Glomerular visceral epithelial cell (primary cell): ENCODE measurements at regions not wholly inside any gene's neighbourhood (a gene's known extent, or its start where the extent isn't known, plus 50 kb on each side); places are given as distances from the start of the nearest gene placed in this dataset.
A peak's percentile ranks its signal among the peaks of the same experiment; 100 is the strongest.
"Not testable (repeated sequence)": the region's sequence is repeated elsewhere in the genome, so short reads cannot be mapped to it uniquely, and the experiment has no call there.

Experiments used
- DNase-seq: peaks from one replicate; pipeline ENCODE4 v3.0.0-alpha.2; 2016; ENCODE audit errors: extremely low spot score

DNA sequence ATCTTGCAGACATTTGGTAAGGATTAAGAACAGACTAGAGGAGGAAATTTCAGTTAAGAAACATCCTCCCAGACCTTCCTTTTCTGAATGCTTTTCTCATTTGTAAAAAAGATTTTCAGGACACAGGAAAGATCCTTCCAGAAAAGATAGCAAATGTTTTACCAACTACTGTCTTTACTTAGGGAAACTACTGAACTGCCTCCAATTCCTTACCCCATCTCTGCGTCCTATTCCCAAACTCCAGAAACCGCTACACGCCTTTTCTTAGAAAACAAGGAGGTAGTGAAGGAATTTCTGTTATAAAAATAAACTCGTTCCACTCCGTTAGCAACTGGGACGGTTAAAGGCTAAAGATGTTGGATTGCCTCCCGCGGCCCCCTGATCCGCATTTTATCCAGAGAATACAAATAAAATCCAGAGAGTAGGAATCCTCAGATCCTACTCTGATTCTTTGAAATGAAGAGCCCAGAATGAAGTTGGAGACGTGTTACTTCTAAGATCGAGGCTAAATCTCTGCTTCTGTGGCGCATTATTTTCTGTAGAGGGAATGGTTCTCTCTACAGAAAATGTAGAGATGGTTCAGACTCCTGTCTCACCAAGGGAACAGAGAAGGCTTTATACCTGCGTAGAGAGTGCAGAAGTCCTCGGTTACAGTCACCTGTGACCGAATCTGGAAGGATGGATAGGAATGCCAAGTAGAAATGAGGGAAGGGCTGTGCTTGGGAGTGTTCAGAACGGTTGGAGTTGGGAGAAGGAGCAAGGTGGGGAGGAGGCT, 133.0 kb downstream of the GPX5 start:
- DNase-seq: peak; percentile 25

DNA sequence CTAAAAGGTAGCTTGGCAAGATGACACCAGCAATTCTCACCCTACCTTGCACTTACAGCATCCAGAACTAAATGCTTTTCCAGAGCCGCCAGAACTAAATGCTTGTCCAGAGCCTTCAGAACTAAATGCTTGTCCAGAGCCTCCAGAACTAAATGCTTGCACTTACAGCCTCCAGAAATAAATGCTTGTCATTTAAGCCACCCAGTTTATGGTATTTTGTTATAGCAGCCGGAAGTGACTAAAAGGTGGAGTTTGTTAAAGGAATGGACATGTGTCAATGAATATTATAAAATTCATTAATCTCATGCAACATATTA, 133.5 kb downstream of the GPX5 start:
- no peak for DNase-seq

DNA sequence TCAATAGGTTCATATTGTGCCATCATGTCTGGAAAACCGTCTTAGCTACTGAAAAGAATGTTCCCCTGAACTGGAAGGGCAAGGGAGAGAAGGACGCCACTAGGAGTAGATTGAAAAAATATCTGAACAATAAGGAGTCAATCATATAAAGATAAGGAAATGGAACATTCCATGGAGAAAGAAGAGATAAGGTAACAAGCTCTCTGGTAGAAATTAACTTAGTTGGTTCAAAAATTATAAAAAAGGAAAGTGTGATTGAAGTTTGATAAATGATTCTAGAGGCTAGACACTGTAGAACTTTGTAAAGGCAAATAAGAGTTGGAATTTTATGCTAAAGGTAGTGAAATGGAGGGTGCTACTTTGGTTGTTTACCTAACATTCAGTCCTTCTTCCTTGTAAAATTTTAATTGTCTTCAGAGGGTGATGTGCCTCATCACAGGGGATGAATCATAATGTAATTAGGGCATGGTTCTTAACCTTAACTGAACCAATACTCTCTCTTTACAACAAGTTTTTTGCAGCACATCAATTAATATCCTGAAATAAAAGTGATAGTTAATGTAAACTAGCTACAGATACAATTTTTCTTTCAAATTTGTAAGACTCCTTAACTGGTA, 135.5 kb downstream of the GPX5 start:
- DNase-seq: no peak

DNA sequence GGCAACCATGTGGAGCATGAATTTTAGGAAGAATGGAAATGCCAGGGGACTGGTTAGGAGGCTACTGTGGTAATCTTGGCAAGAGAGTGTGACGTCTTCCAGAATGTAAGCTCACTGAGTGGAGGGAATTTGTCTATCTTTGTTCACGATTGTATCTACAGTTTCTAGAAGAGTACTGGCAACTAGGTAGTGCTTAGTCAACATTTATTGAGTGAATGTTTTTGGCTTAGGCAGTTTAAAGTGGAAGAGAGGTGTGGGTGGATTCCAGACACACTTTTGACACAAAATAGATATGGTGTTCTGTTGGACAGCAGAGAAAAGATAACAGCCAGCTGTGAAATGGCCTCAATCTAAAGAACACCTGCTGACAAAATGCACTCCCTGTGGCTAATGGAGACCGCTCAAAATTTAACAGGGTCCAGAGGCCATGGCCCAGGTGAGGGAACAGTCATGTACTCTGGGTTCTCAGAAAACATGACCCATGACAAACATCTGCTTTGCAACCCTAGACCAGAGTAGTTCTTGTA, 139.3 kb downstream of the GPX5 start:
- DNase-seq: no peak

DNA sequence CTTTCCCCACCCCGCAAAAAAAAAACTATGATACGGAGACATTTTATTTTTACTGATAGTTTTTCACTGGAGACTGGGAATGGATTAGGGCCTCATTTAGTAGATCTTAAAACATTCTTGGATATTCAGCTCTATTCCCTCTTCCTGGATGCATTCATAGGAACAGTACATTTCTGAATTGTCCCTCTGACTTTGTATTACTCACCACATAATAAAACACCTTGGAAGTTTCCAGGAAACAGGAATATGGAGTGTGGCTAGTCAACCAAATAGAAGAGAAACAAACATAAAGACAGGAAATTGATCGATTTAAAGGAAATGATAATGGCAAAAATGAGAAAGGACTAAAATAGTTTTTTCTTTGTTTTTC, 147.7 kb downstream of the GPX5 start:
- no peak for DNase-seq

DNA sequence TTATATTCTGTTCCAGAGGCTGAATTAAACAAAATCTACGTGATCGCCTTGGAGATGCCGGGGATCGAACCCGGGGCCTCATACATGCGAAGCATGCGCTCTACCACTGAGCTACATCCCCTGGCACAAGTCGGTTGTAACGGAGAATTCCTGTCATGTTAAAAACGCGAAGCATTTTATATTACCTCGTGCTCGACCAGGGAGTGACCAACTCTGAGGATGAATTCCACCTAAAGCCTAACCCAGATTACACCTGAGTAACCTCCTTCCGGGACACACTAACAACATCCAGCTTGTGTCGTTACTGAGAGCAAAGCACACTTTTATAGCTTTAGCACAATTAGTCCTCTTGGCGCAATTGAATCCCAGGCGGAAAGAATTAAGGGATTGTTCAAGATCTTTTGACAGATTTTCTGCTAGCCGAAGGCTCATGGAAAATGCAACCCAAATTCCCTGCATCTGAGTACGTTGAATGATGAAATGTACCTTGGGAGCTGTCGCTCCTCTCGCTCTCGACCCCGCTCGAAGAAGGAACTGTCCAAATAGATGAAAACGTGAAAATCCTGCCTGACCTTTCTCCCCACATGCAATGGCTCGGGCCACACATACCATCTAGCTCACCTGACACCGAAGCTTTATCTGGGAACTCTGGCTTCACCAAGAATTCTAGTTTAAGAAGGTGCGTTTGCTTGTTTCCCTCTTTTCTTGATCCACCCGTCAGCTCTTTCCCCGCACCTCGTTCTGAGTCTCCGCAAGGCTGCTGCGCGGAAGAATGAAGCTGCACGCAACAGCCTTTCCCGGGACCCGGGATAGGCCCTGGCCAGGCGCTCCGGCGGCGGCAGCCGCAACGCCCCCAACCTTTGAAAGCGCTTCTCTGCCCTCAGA, 148.3 kb downstream of the GPX5 start:
- peak; percentile 78 for DNase-seq

DNA sequence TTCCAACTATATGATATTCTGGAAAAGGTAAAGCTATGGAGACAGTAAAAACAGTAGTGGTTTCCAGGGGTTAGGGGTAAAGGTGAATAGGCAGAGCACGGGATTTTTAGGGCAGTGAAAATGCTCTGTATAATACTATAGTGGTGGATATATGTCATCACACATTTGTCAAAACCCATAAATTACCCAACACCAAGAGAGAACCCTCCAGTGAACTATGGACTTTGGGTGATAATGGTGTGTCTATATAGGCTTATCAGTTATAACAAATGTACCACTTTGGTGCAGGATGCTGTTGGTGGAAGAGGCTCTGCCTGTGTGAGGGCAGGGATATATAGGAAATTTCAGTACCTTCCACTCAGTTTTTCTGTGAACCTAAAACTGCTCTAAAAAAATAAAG, 149.9 kb downstream of the GPX5 start:
- DNase-seq: no peak

DNA sequence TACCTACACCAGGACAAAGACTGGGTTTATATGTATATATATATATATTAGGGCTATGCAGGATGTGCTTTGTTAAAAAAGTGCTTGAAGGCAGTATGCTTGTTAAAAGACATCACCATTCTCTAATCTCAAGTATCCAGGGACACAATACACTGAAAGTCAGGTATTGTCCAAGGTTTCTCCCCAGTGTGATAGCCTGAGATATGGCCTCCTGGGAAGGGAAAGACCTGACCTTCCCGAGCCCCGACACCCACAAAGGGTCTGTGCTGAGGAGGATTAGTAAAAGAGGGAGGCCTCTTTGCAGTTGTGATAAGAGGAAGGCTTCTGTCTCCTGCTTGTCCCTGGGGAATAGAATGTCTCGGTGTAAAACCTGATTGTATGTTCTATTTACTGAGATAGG, 156.9 kb downstream of the GPX5 start:
- no peak for DNase-seq

DNA sequence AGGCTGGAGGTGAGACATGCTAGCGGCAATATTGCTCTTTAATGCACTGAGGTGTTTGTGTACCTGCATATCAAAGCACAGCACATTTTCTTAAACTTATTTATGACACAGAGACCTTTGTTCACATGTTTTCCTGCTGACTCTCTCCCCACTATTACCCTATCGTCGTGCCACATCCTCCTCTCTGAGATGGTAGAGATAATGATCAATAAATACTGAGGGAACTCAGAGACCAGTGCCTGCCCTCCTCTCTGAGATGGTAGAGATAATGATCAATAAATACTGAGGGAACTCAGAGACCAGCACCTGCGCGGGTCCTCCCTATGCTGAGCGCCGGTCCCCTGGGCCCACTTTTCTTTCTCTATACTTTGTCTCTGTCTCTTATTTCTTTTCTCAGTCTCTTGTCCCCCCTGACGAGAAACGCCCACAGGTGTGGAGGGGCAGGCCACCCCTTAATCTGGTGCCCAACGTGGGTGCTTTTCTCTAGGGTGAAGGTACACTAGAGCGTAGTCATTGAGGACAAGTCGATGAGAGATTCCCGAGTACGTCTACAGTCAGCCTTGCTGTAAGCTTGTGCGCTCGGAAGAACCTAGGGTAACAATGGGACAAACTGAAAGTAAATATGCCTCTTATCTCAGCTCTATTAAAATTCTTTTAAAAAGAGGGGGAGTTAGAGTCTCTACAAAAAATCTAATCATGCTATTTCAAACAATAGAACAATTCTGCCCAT, 157.4 kb downstream of the GPX5 start:
- not testable (repeated sequence) for DNase-seq

DNA sequence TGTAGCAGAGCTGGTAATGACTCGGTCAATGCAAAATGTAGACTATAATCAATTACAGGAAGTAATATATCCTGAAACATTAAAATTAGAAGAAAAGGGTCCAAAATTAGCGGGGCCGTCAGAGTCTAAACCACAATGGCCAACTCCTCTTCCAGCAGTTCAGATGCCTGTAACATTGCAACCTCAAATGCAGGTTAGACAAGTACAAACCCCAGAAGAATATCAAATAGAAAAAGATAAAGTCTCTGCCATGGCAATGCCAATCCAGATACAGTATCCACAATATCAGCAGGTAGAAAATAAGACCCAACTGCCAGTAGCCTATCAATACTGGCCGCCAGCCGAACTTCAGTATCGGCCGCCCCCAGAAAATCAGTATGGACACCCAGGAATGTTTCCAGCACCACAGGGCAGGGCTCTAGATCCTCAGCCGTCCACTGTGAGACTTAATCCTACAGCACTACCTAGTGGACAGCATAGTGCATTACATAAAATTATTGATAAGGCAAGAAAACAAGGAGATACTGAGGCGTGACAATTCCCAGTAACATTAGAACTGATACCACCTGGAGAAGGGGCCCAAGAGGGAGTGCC, 158.4 kb downstream of the GPX5 start:
- peak; percentile 57 for DNase-seq

DNA sequence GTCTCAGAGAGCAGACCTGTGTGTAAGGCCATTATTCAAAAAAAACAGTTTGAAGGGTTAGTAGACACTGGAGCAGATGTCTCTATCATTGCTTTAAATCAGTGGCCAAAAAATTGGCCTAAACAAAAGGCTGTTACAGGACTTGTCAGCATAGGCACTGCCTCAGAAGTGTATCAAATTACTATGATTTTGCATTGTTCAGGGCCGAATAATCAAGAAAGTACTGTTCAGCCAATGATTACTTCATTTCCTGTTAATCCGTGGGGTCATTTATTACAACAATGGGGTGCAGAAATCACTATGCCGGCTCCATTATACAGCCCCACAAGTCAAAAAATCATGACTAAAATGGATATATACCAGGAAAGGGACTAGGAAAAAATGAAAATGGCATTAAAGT, 160.3 kb downstream of the GPX5 start:
- DNase-seq: not testable (repeated sequence)

DNA sequence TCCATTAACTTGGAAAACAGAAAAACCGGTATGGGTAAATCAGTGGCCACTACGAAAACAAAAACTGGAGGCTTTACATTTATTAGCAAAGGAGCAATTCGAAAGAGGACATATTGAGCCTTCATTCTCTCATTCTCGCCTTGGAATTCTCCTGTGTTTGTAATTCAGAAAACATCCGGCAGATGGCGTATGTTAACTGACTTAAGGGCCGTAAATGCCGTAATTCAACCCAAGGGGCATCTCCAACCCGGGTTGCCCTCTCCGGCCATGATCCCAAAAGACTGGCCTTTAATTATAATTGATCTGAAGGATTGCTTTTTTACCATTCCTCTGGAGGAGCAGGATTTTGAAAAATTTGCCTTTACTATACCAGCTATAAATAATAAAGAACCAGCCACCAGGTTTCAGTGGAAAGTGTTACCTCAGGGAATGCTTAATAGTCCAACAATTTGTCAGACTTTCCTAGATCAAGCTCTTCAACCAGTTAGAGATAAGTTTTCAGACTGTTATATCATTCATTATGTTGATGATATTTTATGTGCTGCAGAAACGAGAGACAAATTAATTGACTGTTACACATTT, 160.9 kb downstream of the GPX5 start:
- DNase-seq: peak; percentile 78

DNA sequence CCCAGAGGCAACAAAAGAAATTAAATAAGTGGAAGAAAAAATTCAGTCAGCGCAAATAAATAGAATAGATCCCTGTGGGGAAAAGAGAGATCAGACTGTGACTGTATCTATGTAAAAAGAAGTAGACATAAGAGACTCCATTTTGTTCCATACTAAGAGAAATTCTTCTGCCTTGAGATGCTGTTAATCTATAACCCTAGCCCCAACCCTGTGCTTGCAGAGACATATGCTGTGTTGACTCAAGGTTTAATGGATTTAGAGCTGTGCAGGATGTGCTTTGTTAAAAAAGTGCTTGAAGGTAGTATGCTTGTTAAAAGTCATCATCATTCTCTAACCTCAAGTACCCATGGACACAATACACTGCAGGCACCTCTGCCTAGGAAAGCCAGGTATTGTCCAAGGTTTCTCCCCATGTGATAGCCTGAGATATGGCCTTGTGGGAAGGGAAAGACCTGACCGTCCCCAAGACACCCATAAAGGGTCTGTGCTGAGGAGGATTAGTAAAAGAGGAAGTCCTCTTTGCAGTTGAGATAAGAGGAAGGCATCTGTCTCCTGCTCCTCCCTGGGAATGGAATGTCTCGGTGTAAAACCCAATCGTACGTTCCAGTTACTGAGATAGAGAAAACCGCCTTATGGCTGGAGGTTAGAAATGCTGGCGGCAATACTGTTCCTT, 161.8 kb downstream of the GPX5 start:
- not testable (repeated sequence) for DNase-seq

DNA sequence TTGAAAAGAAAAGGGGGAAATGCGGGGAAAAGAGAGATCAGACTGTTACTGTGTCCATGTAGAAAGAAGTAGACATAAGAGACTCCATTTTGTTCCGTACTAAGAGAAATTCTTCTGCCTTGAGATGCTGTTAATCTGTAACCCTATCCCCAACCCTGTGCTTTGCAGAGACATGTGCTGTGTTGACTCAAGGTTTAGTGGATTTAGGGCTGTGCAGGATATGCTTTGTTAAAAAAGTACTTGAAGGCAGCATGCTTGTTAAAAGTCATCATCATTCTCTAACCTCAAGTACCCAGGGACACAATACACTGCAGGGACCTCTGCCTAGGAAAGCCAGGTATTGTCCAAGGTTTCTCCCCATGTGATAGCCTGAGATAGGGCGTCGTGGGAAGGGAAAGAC, 166.3 kb downstream of the GPX5 start:
- not testable (repeated sequence) for DNase-seq

DNA sequence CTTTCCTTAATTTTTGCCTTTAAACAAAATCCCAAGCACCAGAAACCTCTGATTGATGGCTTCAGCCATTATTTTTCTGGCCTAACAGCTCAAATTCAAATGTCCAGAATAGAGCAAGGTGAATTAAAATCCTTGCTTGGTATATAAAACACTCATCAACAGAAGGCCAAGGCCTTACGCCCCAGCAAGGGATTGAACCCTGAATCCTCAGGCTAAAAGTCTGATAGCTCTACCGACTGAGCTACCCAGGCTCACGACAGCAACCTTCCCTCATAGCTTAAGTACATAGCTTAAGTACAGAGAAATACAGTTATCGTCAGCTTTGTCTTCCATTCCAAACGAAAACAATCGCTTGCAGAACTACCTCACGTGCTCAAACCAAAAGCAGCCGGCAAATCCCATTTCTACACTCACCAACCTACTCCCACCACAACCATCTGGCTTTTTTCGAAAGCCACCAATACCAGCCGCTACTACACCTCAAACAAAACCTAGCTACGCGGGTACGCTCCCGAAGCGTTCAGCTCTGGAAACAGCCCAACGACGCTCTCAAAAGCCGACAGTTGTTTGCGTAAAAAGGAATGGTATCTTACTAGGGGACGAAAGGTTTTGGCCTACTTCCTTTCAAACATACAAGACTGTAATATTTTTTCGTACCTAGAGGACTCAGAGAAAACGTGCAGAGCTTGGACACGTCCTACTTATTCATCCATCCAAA, 167.5 kb downstream of the GPX5 start:
- no peak for DNase-seq

DNA sequence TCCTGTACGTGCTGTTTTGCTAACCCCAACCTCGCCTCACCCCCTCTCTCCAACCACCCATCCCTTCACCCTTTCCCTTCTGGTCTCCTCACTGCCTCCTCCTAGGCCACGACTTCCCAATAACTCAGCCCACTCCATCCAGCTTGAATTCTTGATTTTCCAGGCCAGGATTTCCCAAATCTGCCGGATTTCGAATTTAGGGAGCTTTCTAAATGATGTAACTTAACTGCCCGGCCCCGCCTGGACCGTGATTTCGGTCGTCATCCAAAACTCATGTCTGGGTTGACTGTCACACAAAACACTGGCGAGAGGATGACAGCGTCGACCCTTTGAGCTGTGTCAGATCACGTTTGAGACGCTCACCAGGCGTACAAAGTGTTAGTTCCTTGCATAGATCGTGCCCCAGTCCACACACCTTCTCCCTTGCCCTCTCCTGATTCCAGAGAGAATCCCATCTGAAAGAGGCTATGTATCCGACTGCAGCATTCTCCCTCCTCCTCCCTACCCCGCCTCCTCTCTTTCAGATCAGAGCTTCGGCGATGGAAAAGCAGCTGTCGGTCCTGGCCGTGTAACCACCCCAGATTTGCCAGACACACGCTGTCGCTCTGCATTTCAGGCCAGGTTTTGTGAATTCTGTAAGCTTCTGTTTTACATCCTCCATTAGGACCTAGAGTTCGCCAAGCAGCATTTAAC, 168.2 kb downstream of the GPX5 start:
- DNase-seq: no peak

DNA sequence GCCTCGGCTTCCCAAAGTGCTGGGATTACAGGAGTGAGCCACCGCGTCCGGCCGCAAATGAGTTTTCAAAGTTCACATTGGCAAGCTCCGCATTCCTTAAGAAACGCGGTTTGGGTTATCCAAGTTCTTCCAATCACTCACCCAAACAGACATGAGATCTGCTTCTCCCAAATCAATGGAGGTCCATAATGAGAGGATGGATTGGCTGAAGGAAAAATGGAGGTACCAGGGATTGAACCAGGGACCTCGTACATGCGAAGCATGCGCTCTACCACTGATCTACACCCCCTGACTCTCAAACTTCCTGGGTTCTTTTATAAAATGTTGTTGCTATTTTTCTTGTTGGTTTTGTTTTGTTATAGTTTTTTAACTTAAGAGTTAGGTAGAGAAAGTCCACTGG, 170.0 kb downstream of the GPX5 start:
- no peak for DNase-seq

DNA sequence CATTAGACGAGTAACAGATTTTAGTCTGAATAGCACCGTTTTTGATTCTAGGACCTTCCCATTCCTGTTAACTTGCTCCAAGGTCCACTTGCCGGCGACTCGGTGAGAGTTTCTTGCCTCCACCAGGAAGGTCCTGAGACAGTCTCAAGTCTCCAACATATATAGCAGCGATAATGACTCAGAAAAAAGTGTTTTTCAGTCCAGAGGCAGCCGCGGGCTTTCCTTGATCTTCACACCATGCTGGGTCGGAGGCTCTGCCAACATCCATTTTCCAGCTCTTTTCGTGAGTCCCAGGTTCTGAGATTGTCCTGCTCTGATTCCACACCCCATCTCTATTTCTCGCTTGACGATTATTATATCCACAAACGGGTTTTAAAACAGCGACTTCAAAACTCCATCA, 170.5 kb downstream of the GPX5 start:
- no peak for DNase-seq

DNA sequence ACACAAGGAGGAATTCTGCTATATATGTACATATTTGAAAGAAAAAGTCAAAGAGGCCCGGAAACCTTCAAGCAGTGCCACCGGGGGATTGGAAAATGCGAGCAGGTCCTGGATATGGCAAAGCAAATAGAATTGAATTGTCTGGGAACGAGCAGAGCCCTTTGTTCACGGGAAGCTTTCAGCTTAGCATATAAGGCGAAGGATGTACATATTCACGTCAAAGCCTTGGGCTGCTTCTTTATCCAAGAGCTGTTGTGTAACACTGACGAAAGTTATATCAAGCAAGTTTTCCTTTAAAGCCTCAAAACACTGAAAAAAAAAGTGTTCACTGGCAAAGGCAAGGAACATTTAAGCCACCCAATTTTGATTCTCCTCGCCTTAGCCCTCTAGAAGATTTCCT, 171.0 kb downstream of the GPX5 start:
- DNase-seq: no peak
